HCT116 (cell line): ENCODE measurements at regions not wholly inside any gene's neighbourhood (a gene's known extent, or its start where the extent isn't known, plus 50 kb on each side); places are given as distances from the start of the nearest gene placed in this dataset.

ENCODE experiments used
- ATAC-seq: fragments of 200-7000 bp; cut with Tn5 transposase; 2 replicates; pipeline ENCODE4 v1.9.1; 2020; ENCODE audit warnings: mild to moderate bottlenecking, moderate library complexity
- BruUV-seq: library from RNA; stranded (reverse); fragments of 400-500 nt; replicated peaks from 2 replicates; lab custom pipeline; 2021; lab: Mats Ljungman, UMichigan
- CTCF ChIA-PET: fragments of 300-600 bp; sonication (Branson Sonifier 250); formaldehyde crosslinking; loops from one replicate; lab custom pipeline; 2021; ENCODE audit warnings: antibody characterized with exemption; lab: Charles Lee
- POLR2A ChIA-PET: fragments of 300-600, 350-600 bp; sonication (Branson Sonifier 250); formaldehyde crosslinking; loops from one replicate; lab custom pipeline; 2021; ENCODE audit warnings: antibody characterized with exemption; lab: Charles Lee
- RAD21 ChIA-PET, 2 experiments: fragments of 300-600 bp; sonication (Branson Sonifier 250); formaldehyde crosslinking; loops; one replicate each; lab custom pipeline; 2023; ENCODE audit warnings: low total read pairs in 2 of 2; ENCODE audit not compliant: uncharacterized antibody in 2 of 2, unreplicated experiment in 2 of 2, low non-redundant PET in 1 of 2; lab: Charles Lee
- DNase-seq: peaks from one replicate; pipeline ENCODE4 v3.0.0-alpha.2; 2010; ENCODE audit warnings: low read depth, low spot score
- H2AFZ ChIP-seq: fragments of 200-600 bp; shearing (Covaris generic), sonication (generic); 2 replicates; pipeline ENCODE4 v1.6.1; 2017; ENCODE audit warnings: low read depth, mixed run types, mixed read lengths, antibody characterized with exemption, low read length; ENCODE audit not compliant: poor library complexity, severe bottlenecking
- H3K27ac ChIP-seq: 2 replicates; pipeline ENCODE4 v1.5.1; 2012; ENCODE audit warnings: low read depth, low read length
- H3K27me3 ChIP-seq: fragments of 200-600 bp; sonication (generic); 2 replicates; pipeline ENCODE4 v1.6.1; 2016; ENCODE audit warnings: mixed run types, low read length, mixed read lengths; ENCODE audit not compliant: insufficient read depth
- H3K36me3 ChIP-seq, 2 experiments: fragments of 200-500 bp in 1 of 2; fragments of 200-600 bp in 1 of 2; sonication (Bioruptor generic) in 1 of 2; sonication (generic) in 1 of 2; 2 replicates each; pipeline versions ENCODE4 v1.5.1 to v1.6.1; 2014 to 2016; ENCODE audit warnings: low read length in 2 of 2, inconsistent platforms in 1 of 2, mixed read lengths in 1 of 2, mixed run types in 1 of 2; ENCODE audit not compliant: insufficient read depth in 2 of 2, control insufficient read depth in 1 of 2
- H3K4me1 ChIP-seq, 2 experiments: fragments of 200-600 bp in 1 of 2; sonication (generic) in 1 of 2; 2 replicates each; pipeline versions ENCODE4 v1.5.1 to v1.6.1; 2012 to 2017; ENCODE audit warnings: low read length in 2 of 2, inconsistent platforms in 1 of 2, mild to moderate bottlenecking in 1 of 2, mixed read lengths in 1 of 2, mixed run types in 1 of 2, moderate library complexity in 1 of 2; ENCODE audit not compliant: insufficient read depth in 2 of 2, control insufficient read depth in 1 of 2
- H3K4me2 ChIP-seq: fragments of 200-600 bp; sonication (generic); 2 replicates; pipeline ENCODE4 v1.6.1; 2017; ENCODE audit warnings: mixed run types, low read length, mixed read lengths
- H3K4me3 ChIP-seq, 2 experiments: fragments of 200-600 bp in 1 of 2; sonication (generic) in 1 of 2; replicated peaks in 1 of 2; 2 replicates each; pipeline ENCODE4 v1.5.1; 2011 to 2016; ENCODE audit warnings: low read length in 2 of 2, control low read depth in 1 of 2, low read depth in 1 of 2, mild to moderate bottlenecking in 1 of 2, mixed read lengths in 1 of 2, mixed run types in 1 of 2
- H3K79me2 ChIP-seq: fragments of 200-600 bp; sonication (generic); 2 replicates; pipeline ENCODE4 v1.6.1; 2017; ENCODE audit warnings: mild to moderate bottlenecking, mixed run types, low read length, moderate library complexity, mixed read lengths; ENCODE audit not compliant: insufficient read depth
- H3K9ac ChIP-seq: fragments of 200-600 bp; sonication (generic); 2 replicates; pipeline ENCODE4 v1.6.1; 2016; ENCODE audit warnings: low read length, mixed read lengths
- H3K9me2 ChIP-seq: fragments of 200-600 bp; sonication (generic), shearing (Covaris generic); 2 replicates; pipeline ENCODE4 v1.6.1; 2017; ENCODE audit warnings: mixed run types, mild to moderate bottlenecking, moderate library complexity; ENCODE audit not compliant: insufficient read depth
- H3K9me3 ChIP-seq, 2 experiments: fragments of 200-500 bp in 1 of 2; fragments of 200-600 bp in 1 of 2; sonication (Bioruptor generic) in 1 of 2; sonication (generic) in 1 of 2; 2 replicates each; pipeline ENCODE4 v1.6.1; 2014 to 2017; ENCODE audit warnings: low read length in 2 of 2, mixed read lengths in 2 of 2, inconsistent platforms in 1 of 2, low read depth in 1 of 2, mild to moderate bottlenecking in 1 of 2, mixed run types in 1 of 2, moderate library complexity in 1 of 2; ENCODE audit not compliant: control insufficient read depth in 1 of 2, insufficient read depth in 1 of 2
- H4K20me1 ChIP-seq: fragments of 200-600 bp; sonication (generic), shearing (Covaris generic); 2 replicates; pipeline ENCODE4 v1.6.1; 2017; ENCODE audit warnings: mixed run types, mild to moderate bottlenecking, moderate library complexity; ENCODE audit not compliant: insufficient read depth
- CBX3 ChIP-seq: IDR thresholded peaks from 2 replicates; pipeline ENCODE4 v1.6.1; 2012; ENCODE audit warnings: low read depth
- EGR1 ChIP-seq: IDR thresholded peaks from 2 replicates; pipeline ENCODE4 v1.6.1; 2012; ENCODE audit warnings: low read depth
- EZH2phosphoT487 ChIP-seq: fragments of 200-600 bp; IDR thresholded peaks from 2 replicates; pipeline ENCODE4 v1.6.1; 2018; ENCODE audit warnings: antibody characterized with exemption, borderline replicate concordance
- JUND ChIP-seq: IDR thresholded peaks from 2 replicates; pipeline ENCODE4 v1.6.1; 2012
- SP1 ChIP-seq: IDR thresholded peaks from 2 replicates; pipeline ENCODE4 v1.6.1; 2012; ENCODE audit warnings: low read depth
- TCF7L2 ChIP-seq: IDR thresholded peaks from 2 replicates; pipeline ENCODE4 v1.7.0; 2011; ENCODE audit warnings: borderline replicate concordance, inconsistent platforms; ENCODE audit not compliant: insufficient read depth, insufficient read length; ENCODE audit errors: extremely low read depth
- YY1 ChIP-seq: IDR thresholded peaks from 2 replicates; pipeline ENCODE4 v1.6.1; 2011; ENCODE audit warnings: low read length, low read depth, moderate library complexity, mild to moderate bottlenecking; ENCODE audit not compliant: insufficient replicate concordance; ENCODE audit errors: extremely low read depth
- ZFX ChIP-seq: fragments of 450-650 bp; IDR thresholded peaks from 2 replicates; pipeline ENCODE4 v1.6.1; 2017
- ZNF274 ChIP-seq: fragments of 200-500 bp; sonication (Bioruptor generic); IDR thresholded peaks from 2 replicates; pipeline ENCODE4 v1.6.1; 2014; ENCODE audit warnings: mild to moderate bottlenecking, low read depth, low read length, inconsistent platforms
- intact Hi-C: fragments of 100-400 bp; cut with micrococcal nuclease; formaldehyde crosslinking; loops from 2 replicates; pipeline ENCODE4 v1.10.0; 2022
- TF ChIP-seq, protein P1 (sequence below): IDR thresholded peaks from 2 replicates; pipeline ENCODE4 v1.6.1; 2012; ENCODE audit warnings: low read depth
- TF ChIP-seq, protein P2 (sequence below): IDR thresholded peaks from 2 replicates; pipeline ENCODE4 v1.6.1; 2011; ENCODE audit warnings: mild to moderate bottlenecking, low read length, moderate library complexity; ENCODE audit not compliant: insufficient replicate concordance; ENCODE audit errors: extremely low read depth
- TF ChIP-seq, protein P3 (sequence below), 3 experiments: fragments of 200-600 bp in 1 of 3; sonication (generic) in 1 of 3; IDR thresholded peaks in 2 of 3; conservative IDR thresholded peaks in 1 of 3; 2 replicates each; pipeline ENCODE4 v1.5.1; 2012 to 2017; ENCODE audit warnings: low read depth in 2 of 3, low read length in 2 of 3, antibody characterized with exemption in 1 of 3, borderline replicate concordance in 1 of 3, control low read depth in 1 of 3, mild to moderate bottlenecking in 1 of 3, mixed read lengths in 1 of 3, mixed run types in 1 of 3, moderate library complexity in 1 of 3; ENCODE audit not compliant: insufficient read depth in 1 of 3

DNA sequence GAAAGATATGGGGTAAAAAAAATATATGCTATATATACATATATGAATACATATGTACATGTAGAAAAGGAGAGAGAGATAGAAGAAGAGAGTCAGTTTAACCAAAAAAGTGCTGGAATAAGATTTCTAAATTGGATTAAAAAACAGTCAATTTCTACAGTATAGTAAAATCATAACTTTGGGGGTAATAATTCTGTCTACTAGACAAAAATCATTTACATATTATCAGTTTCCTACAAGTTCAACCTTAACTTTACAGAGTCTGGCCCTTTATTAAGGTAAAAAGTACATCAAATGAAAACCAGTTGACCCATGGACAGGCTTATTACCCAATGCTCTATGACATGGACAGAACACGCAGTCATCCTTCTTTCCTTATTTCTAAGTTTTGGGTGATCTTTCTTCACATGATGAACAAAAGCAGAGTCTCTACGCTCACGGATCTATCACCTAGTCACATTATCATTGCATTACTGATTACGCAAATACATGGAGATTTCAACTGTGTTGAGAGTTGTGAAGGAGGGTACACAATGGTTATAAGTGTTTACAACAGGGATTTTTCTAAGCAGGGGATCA lies 63.9 kb upstream of the SMIM36 start:
- no peaks in the 10 kb centered on the region for H3K9me2 ChIP-seq
- DNase-seq: no peak
- peaks cover 27% of the 10 kb centered on the region for H3K27me3 ChIP-seq
- ChIA-PET POLR2A (no interaction called here), RAD21 (no interaction called here), CTCF (no interaction called here)
- TF ChIP-seq YY1 (no peak), TCF7L2 (no peak), JUND (no peak), CBX3 (no peak), EGR1 (no peak), SP1 (no peak), ZFX (no peak), EZH2phosphoT487 (no peak), ZNF274 (no peak)
- TF ChIP-seq, protein P1, sequence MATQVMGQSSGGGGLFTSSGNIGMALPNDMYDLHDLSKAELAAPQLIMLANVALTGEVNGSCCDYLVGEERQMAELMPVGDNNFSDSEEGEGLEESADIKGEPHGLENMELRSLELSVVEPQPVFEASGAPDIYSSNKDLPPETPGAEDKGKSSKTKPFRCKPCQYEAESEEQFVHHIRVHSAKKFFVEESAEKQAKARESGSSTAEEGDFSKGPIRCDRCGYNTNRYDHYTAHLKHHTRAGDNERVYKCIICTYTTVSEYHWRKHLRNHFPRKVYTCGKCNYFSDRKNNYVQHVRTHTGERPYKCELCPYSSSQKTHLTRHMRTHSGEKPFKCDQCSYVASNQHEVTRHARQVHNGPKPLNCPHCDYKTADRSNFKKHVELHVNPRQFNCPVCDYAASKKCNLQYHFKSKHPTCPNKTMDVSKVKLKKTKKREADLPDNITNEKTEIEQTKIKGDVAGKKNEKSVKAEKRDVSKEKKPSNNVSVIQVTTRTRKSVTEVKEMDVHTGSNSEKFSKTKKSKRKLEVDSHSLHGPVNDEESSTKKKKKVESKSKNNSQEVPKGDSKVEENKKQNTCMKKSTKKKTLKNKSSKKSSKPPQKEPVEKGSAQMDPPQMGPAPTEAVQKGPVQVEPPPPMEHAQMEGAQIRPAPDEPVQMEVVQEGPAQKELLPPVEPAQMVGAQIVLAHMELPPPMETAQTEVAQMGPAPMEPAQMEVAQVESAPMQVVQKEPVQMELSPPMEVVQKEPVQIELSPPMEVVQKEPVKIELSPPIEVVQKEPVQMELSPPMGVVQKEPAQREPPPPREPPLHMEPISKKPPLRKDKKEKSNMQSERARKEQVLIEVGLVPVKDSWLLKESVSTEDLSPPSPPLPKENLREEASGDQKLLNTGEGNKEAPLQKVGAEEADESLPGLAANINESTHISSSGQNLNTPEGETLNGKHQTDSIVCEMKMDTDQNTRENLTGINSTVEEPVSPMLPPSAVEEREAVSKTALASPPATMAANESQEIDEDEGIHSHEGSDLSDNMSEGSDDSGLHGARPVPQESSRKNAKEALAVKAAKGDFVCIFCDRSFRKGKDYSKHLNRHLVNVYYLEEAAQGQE: no peak
- TF ChIP-seq, protein P2, sequence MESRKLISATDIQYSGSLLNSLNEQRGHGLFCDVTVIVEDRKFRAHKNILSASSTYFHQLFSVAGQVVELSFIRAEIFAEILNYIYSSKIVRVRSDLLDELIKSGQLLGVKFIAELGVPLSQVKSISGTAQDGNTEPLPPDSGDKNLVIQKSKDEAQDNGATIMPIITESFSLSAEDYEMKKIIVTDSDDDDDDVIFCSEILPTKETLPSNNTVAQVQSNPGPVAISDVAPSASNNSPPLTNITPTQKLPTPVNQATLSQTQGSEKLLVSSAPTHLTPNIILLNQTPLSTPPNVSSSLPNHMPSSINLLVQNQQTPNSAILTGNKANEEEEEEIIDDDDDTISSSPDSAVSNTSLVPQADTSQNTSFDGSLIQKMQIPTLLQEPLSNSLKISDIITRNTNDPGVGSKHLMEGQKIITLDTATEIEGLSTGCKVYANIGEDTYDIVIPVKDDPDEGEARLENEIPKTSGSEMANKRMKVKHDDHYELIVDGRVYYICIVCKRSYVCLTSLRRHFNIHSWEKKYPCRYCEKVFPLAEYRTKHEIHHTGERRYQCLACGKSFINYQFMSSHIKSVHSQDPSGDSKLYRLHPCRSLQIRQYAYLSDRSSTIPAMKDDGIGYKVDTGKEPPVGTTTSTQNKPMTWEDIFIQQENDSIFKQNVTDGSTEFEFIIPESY: no peak
- TF ChIP-seq, protein P3, sequence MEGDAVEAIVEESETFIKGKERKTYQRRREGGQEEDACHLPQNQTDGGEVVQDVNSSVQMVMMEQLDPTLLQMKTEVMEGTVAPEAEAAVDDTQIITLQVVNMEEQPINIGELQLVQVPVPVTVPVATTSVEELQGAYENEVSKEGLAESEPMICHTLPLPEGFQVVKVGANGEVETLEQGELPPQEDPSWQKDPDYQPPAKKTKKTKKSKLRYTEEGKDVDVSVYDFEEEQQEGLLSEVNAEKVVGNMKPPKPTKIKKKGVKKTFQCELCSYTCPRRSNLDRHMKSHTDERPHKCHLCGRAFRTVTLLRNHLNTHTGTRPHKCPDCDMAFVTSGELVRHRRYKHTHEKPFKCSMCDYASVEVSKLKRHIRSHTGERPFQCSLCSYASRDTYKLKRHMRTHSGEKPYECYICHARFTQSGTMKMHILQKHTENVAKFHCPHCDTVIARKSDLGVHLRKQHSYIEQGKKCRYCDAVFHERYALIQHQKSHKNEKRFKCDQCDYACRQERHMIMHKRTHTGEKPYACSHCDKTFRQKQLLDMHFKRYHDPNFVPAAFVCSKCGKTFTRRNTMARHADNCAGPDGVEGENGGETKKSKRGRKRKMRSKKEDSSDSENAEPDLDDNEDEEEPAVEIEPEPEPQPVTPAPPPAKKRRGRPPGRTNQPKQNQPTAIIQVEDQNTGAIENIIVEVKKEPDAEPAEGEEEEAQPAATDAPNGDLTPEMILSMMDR (IDR thresholded peaks at IDR 0.05 in 2 of 3, conservative IDR thresholded peaks at IDR 0.05 in 1 of 3; ENCODE audit: borderline replicate concordance in 1 of 3, insufficient read depth in 1 of 3, low read depth in 2 of 3, low read length in 2 of 3): no peak
- no peak overlapping the region for H2AFZ ChIP-seq
- peaks cover 0 to 10% of the 10 kb centered on the region in 2 experiments; a peak in 1 of 4 replicates for H3K4me1 ChIP-seq
- no peak overlapping the region for H3K27ac ChIP-seq
- no peaks in the 10 kb centered on the region for H4K20me1 ChIP-seq
- intact Hi-C loops: no loop called here
- H3K9ac ChIP-seq: no peak overlapping the region
- H3K36me3 ChIP-seq: no peaks in the 10 kb centered on the region
- no peak for ATAC-seq
- BruUV-seq: no TSS peak
- no peaks in the 10 kb centered on the region for H3K79me2 ChIP-seq
- H3K4me2 ChIP-seq: no peak overlapping the region
- no peaks in the 10 kb centered on the region for H3K9me3 ChIP-seq
- H3K4me3 ChIP-seq: no peak overlapping the region
